ENCODE measurements at regions not wholly inside any gene's neighbourhood (a gene's known extent, or its start where the extent isn't known, plus 50 kb on each side); places are given as distances from the start of the nearest gene placed in this dataset.

DNA sequence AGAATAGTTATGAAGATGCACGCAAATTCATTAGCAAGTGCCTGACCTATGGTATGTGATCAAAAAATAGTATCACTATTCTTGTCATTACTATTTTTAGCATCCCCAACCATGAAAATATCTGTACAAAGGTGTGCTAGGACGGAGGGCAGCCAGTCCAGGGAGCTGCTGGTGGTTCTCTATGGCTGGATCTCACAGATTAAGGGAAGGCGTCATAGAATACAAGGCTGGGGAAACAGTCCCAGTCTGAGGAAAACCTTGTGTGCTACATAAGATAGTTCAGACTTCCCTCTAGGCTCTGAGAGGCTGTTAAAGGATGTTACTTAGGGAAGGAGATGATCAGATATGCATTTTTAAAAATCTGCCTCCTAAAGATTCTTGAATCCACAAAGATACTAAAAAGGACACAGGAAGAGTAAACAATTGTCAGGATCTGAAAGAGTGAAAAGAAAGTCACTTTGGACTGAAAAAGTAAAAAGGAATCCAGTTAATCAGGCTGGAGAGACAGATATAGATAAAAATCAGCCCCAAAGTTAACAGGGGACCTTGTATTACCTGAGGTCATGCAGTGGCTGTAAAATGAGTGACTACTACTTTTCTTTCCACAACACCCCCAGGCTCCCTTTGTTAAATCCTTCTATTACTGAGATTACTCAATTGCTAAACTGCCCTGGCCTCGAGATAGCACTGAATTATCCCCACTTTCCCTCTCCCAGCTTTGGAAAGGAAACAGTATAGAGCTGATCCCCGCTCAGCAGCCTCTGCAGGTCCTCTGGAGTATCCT is 108.6 kb downstream of the MAB21L3 start:
- H3K9ac ChIP-seq (ENCODE audit: insufficient read depth in 1 of 2, low read depth in 2 of 2, low read length in 2 of 2) = no peak overlapping the region
- ATAC-seq (no peak), DNase-seq (ENCODE audit: extremely low read depth in 1 of 4, low spot score in 3 of 4) (no peak), FAIRE-seq (no peak)
- H4K20me1 ChIP-seq (replicated peaks; ENCODE audit: control insufficient read depth, insufficient read depth, low read length) = no peaks in the 10 kb centered on the region
- no peaks in the 10 kb centered on the region for H3K4me1 ChIP-seq (replicated peaks in 1 of 2; ENCODE audit: control insufficient read depth in 2 of 2, insufficient read depth in 2 of 2, low read length in 2 of 2)
- H3K27ac ChIP-seq (ENCODE audit: extremely low read depth, low read depth, low read length) = no peak overlapping the region
- no TSS peak for BruUV-seq (replicated peaks)
- no peaks in the 10 kb centered on the region for H3K79me2 ChIP-seq (ENCODE audit: control insufficient read depth, insufficient read depth, low read length)
- CTCF ChIA-PET (ENCODE audit: low intra/inter-chr PET ratio) = interaction anchor here (0.6 kb wide), 1 partner anchor 15 kb away, joined by 3 read pairs; no protein-coding TSS in a partner anchor
- H3K9me3 ChIP-seq (replicated peaks; ENCODE audit: control insufficient read depth, insufficient read depth, low read depth, low read length) = no peaks in the 10 kb centered on the region
- H3K27me3 ChIP-seq (ENCODE audit: control insufficient read depth in 2 of 2, insufficient read depth in 2 of 2, low read length in 2 of 2) = peaks cover 6 to 32% of the 10 kb centered on the region in 2 experiments; a peak in 4 of 5 replicates
- intact Hi-C loops (cut with micrococcal nuclease) (no loop called here), in situ Hi-C loops (cut with MboI) (no loop called here)
- H3K36me3 ChIP-seq (ENCODE audit: control insufficient read depth, insufficient read depth, low read length) = no peaks in the 10 kb centered on the region
- no peak overlapping the region for H3K4me3 ChIP-seq
- no peak overlapping the region for H3K4me2 ChIP-seq (ENCODE audit: insufficient read depth, low read length)
- TF ChIP-seq ESRRA (IDR thresholded peaks at IDR 0.05; ENCODE audit: borderline replicate concordance, low read depth) (peak; percentile 17; the same call in 1 of the 2 replicates), PATZ1 (CRISPR knock-in tag; IDR thresholded peaks at IDR 0.05; ENCODE audit: borderline replicate concordance) (no peak), NRF1 (conservative IDR thresholded peaks at IDR 0.05 in 1 of 2, IDR thresholded peaks at IDR 0.05 in 1 of 2) (no peak)
- TF ChIP-seq, protein P1, sequence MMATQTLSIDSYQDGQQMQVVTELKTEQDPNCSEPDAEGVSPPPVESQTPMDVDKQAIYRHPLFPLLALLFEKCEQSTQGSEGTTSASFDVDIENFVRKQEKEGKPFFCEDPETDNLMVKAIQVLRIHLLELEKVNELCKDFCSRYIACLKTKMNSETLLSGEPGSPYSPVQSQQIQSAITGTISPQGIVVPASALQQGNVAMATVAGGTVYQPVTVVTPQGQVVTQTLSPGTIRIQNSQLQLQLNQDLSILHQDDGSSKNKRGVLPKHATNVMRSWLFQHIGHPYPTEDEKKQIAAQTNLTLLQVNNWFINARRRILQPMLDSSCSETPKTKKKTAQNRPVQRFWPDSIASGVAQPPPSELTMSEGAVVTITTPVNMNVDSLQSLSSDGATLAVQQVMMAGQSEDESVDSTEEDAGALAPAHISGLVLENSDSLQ (IDR thresholded peaks at IDR 0.05) = no peak
- TF ChIP-seq, protein P2, sequence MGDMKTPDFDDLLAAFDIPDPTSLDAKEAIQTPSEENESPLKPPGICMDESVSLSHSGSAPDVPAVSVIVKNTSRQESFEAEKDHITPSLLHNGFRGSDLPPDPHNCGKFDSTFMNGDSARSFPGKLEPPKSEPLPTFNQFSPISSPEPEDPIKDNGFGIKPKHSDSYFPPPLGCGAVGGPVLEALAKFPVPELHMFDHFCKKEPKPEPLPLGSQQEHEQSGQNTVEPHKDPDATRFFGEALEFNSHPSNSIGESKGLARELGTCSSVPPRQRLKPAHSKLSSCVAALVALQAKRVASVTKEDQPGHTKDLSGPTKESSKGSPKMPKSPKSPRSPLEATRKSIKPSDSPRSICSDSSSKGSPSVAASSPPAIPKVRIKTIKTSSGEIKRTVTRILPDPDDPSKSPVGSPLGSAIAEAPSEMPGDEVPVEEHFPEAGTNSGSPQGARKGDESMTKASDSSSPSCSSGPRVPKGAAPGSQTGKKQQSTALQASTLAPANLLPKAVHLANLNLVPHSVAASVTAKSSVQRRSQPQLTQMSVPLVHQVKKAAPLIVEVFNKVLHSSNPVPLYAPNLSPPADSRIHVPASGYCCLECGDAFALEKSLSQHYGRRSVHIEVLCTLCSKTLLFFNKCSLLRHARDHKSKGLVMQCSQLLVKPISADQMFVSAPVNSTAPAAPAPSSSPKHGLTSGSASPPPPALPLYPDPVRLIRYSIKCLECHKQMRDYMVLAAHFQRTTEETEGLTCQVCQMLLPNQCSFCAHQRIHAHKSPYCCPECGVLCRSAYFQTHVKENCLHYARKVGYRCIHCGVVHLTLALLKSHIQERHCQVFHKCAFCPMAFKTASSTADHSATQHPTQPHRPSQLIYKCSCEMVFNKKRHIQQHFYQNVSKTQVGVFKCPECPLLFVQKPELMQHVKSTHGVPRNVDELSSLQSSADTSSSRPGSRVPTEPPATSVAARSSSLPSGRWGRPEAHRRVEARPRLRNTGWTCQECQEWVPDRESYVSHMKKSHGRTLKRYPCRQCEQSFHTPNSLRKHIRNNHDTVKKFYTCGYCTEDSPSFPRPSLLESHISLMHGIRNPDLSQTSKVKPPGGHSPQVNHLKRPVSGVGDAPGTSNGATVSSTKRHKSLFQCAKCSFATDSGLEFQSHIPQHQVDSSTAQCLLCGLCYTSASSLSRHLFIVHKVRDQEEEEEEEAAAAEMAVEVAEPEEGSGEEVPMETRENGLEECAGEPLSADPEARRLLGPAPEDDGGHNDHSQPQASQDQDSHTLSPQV (IDR thresholded peaks at IDR 0.05) = no peak
- H2AFZ ChIP-seq (ENCODE audit: low read depth, low read length) = no peak overlapping the region
- POLR2A ChIA-PET = interaction anchor here (0.6 kb wide), 1 partner anchor 561 kb away, joined by 3 read pairs; no protein-coding TSS in a partner anchor
- no peaks in the 10 kb centered on the region for H3K9me1 ChIP-seq (ENCODE audit: control insufficient read depth, insufficient read depth, low read length)
- WGBS (ENCODE audit: insufficient coverage, low coverage, missing lambda C conversion rate) = 2% methylated on average over 5 of the region's 5 CpGs

Measured in K562 (cell line).